CD4-positive, alpha-beta memory T cell (primary cell): ENCODE measurements at regions not wholly inside any gene's neighbourhood (a gene's known extent, or its start where the extent isn't known, plus 50 kb on each side); places are given as distances from the start of the nearest gene placed in this dataset.

Experiments used
- CTCF ChIA-PET: fragments of 350-600 bp; sonication (Branson Sonifier 250); formaldehyde crosslinking; loops from one replicate; lab custom pipeline; 2021; ENCODE audit warnings: inconsistent platforms; ENCODE audit not compliant: partially characterized antibody; lab: Charles Lee
- POLR2A ChIA-PET: fragments of 350-600 bp; sonication (Branson Sonifier 250); formaldehyde crosslinking; loops from one replicate; lab custom pipeline; 2021; ENCODE audit not compliant: partially characterized antibody; lab: Charles Lee
- DNase-seq, 5 donors: peaks; one replicate each; pipeline versions ENCODE4 v3.0.0 to v3.0.0-alpha.2; 2020 to 2022; ENCODE audit warnings: mixed read lengths in 1 of 5
- H3K27ac ChIP-seq: one replicate; pipeline ENCODE4 v1.7.0; 2013; ENCODE audit warnings: low read depth, low read length
- H3K27me3 ChIP-seq: 2 replicates; pipeline ENCODE4 v1.7.0; 2013; ENCODE audit warnings: mild to moderate bottlenecking, low read length, moderate library complexity; ENCODE audit not compliant: insufficient read depth
- H3K36me3 ChIP-seq: 2 replicates; pipeline ENCODE4 v1.7.0; 2013; ENCODE audit warnings: mild to moderate bottlenecking, low read length, moderate library complexity; ENCODE audit not compliant: insufficient read depth
- H3K4me1 ChIP-seq: 2 replicates; pipeline ENCODE4 v1.7.0; 2013; ENCODE audit warnings: mild to moderate bottlenecking, low read length, moderate library complexity; ENCODE audit not compliant: insufficient read depth
- H3K4me3 ChIP-seq, 2 donors: one replicate each; pipeline ENCODE4 v1.7.0; 2013; ENCODE audit warnings: low read length in 2 of 2, mild to moderate bottlenecking in 1 of 2
- H3K9me3 ChIP-seq, 2 donors: one replicate each; pipeline ENCODE4 v1.7.0; 2013; ENCODE audit warnings: low read length in 2 of 2, control low read depth in 1 of 2; ENCODE audit not compliant: control insufficient read depth in 1 of 2
- H3K27ac Mint-ChIP-seq, 7 donors: one replicate each; pipeline ENCODE4 v1.8.0; 2020 to 2021; ENCODE audit warnings: mixed read lengths in 7 of 7, mild to moderate bottlenecking in 6 of 7, inconsistent platforms in 3 of 7, moderate library complexity in 3 of 7
- H3K27me3 Mint-ChIP-seq, 2 donors: one replicate each; pipeline ENCODE4 v1.8.0; 2020 to 2021; ENCODE audit warnings: mixed read lengths in 2 of 2
- H3K36me3 Mint-ChIP-seq, 2 donors: one replicate each; pipeline ENCODE4 v1.8.0; 2020 to 2021; ENCODE audit warnings: mixed read lengths in 2 of 2, inconsistent platforms in 1 of 2, mild to moderate bottlenecking in 1 of 2
- H3K4me1 Mint-ChIP-seq, 4 donors: one replicate each; pipeline ENCODE4 v1.8.0; 2020 to 2021; ENCODE audit warnings: mixed read lengths in 4 of 4, mild to moderate bottlenecking in 1 of 4
- H3K4me3 Mint-ChIP-seq, 8 donors: one replicate each; pipeline ENCODE4 v1.8.0; 2020 to 2021; ENCODE audit warnings: mixed read lengths in 8 of 8, mild to moderate bottlenecking in 7 of 8, moderate library complexity in 6 of 8, inconsistent platforms in 3 of 8
- H3K9me3 Mint-ChIP-seq, 8 donors: one replicate each; pipeline ENCODE4 v1.8.0; 2020 to 2021; ENCODE audit warnings: mixed read lengths in 8 of 8, mild to moderate bottlenecking in 5 of 8, inconsistent platforms in 3 of 8, moderate library complexity in 1 of 8
- intact Hi-C: fragments of 100-400 bp; cut with micrococcal nuclease; formaldehyde crosslinking; loops from one replicate; pipeline ENCODE4 v1.15.1; 2023

DNA sequence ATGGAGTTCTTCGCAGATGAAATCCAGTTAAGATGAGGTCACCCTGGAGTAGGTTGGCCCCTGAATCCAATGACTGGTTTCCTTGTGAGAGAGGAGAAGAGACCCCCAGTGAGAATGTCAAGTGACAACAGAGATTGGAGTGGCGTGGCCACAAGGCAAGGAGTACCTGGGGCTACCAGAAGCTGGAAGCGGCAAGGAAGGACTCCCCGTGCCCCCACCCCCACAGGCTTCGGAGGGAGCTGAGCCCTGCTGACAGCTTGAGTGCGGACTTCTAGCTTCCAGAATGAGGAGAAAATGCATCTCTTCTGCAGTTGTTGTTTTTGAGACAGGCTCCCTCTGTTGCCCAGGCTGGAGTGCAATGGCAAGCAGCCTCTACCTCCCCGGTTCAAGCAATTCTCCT, 78.0 kb upstream of the HPCAL1 start:
- no peak overlapping the region for H3K27ac ChIP-seq
- H3K9me3 Mint-ChIP-seq: peaks cover 0 to 1% (median 0%) of the 10 kb centered on the region in 8 donors
- H3K27me3 ChIP-seq: no peaks in the 10 kb centered on the region
- H3K4me1 Mint-ChIP-seq: no peaks in the 10 kb centered on the region
- intact Hi-C loops: no loop called here
- ChIA-PET POLR2A (no interaction called here), CTCF (no interaction called here)
- H3K4me1 ChIP-seq: no peaks in the 10 kb centered on the region
- H3K4me3 Mint-ChIP-seq: no peak overlapping the region
- H3K27me3 Mint-ChIP-seq: peaks cover under 1 to 3% of the 10 kb centered on the region in 2 donors
- H3K36me3 Mint-ChIP-seq: no peaks in the 10 kb centered on the region
- no peaks in the 10 kb centered on the region for H3K36me3 ChIP-seq
- no peak overlapping the region for H3K27ac Mint-ChIP-seq
- no peaks in the 10 kb centered on the region for H3K9me3 ChIP-seq
- no peak for DNase-seq
- H3K4me3 ChIP-seq: no peak overlapping the region

GRCh38 chr2:10225291-10226037, 77.2 kb upstream of the HPCAL1 start:
- intact Hi-C loops: no loop called here

GRCh38 chr2:10226038-10226724, 76.5 kb upstream of the HPCAL1 start:
- CTCF ChIA-PET: no interaction called here

More at GRCh38 chr2:10225291-10226037, 77.2 kb upstream of the HPCAL1 start:
- Histone ChIP-seq H3K27me3 (no peaks in the 10 kb centered on the region), H3K9me3 (no peaks in the 10 kb centered on the region), H3K27ac (no peak overlapping the region), H3K36me3 (no peaks in the 10 kb centered on the region), H3K4me1 (no peaks in the 10 kb centered on the region), H3K4me3 (no peak overlapping the region)
- no peak overlapping the region for H3K27ac Mint-ChIP-seq
- H3K27me3 Mint-ChIP-seq: peaks cover 2 to 3% of the 10 kb centered on the region in 2 donors
- POLR2A ChIA-PET: no interaction called here
- H3K9me3 Mint-ChIP-seq: no peaks in the 10 kb centered on the region
- H3K36me3 Mint-ChIP-seq: no peaks in the 10 kb centered on the region
- no peak for DNase-seq
- CTCF ChIA-PET: no interaction called here
- H3K4me1 Mint-ChIP-seq: no peaks in the 10 kb centered on the region
- H3K4me3 Mint-ChIP-seq: no peak overlapping the region

GRCh38 chr2:10228611-10229365, 73.9 kb upstream of the HPCAL1 start:
- no peak for DNase-seq
- no peak overlapping the region for H3K4me3 Mint-ChIP-seq
- H3K36me3 ChIP-seq: no peaks in the 10 kb centered on the region
- no peak overlapping the region for H3K27ac ChIP-seq
- H3K9me3 ChIP-seq: no peaks in the 10 kb centered on the region
- H3K9me3 Mint-ChIP-seq: no peaks in the 10 kb centered on the region
- no peaks in the 10 kb centered on the region for H3K4me1 ChIP-seq
- H3K27ac Mint-ChIP-seq: no peak overlapping the region
- H3K27me3 ChIP-seq: no peaks in the 10 kb centered on the region
- ChIA-PET CTCF (interaction anchor here (0.9 kb wide), 1 partner anchor 103 kb away, joined by 3 read pairs; no protein-coding TSS in a partner anchor), POLR2A (no interaction called here)
- H3K4me1 Mint-ChIP-seq: peaks cover 0 to 8% (median 5%) of the 10 kb centered on the region in 4 donors
- intact Hi-C loops: no loop called here
- no peak overlapping the region for H3K4me3 ChIP-seq
- H3K36me3 Mint-ChIP-seq: no peaks in the 10 kb centered on the region
- peaks cover 2 to 3% of the 10 kb centered on the region in 2 donors for H3K27me3 Mint-ChIP-seq

More at GRCh38 chr2:10226038-10226724, 76.5 kb upstream of the HPCAL1 start:
- Histone ChIP-seq H3K4me1 (no peaks in the 10 kb centered on the region), H3K27me3 (no peaks in the 10 kb centered on the region), H3K4me3 (no peak overlapping the region), H3K9me3 (no peaks in the 10 kb centered on the region), H3K27ac (no peak overlapping the region), H3K36me3 (no peaks in the 10 kb centered on the region)
- POLR2A ChIA-PET: no interaction called here
- H3K4me1 Mint-ChIP-seq: no peaks in the 10 kb centered on the region
- no peak overlapping the region for H3K27ac Mint-ChIP-seq
- no peak for DNase-seq
- H3K27me3 Mint-ChIP-seq: peaks cover 2 to 3% of the 10 kb centered on the region in 2 donors
- no peaks in the 10 kb centered on the region for H3K36me3 Mint-ChIP-seq
- no peaks in the 10 kb centered on the region for H3K9me3 Mint-ChIP-seq
- intact Hi-C loops: no loop called here
- no peak overlapping the region for H3K4me3 Mint-ChIP-seq

DNA sequence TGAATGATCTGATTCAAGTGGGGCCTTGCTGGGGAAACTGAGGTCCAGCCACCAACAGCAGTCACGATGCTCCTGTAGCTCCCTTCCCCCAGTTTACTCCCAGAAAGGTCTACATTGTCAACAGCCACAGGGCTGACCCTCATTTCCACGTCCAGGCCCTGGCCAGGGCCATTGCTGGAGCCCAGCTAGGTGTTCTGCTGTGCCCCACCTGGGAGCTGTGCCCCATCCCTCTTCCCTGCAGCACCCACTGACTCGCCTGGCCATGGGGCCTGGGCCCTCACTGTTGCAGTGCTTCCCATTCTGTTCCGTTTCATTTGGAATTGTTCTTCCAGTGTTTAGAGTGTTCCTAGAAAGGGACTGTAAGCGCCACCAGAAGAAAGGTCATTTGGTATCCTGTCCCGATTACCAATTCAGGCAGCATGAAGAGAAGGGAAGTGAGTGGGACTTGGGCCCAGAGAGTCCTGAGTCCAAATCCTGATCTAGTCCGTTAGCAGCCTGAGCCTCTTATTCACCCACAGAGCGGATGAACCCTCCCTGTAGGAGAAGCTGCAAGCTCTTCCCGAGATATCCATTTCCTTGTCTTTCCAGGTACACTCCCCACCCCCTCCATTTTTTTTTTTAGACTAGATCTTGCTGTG, 73.1 kb upstream of the HPCAL1 start:
- no peak for DNase-seq
- no peak overlapping the region for H3K27ac ChIP-seq
- H3K27ac Mint-ChIP-seq: no peak overlapping the region
- H3K36me3 ChIP-seq: no peaks in the 10 kb centered on the region
- no peak overlapping the region for H3K4me3 ChIP-seq
- ChIA-PET POLR2A (no interaction called here), CTCF (interaction anchor here (0.9 to 1.7 kb wide), 2 partner anchors 104 to 179 kb away, joined by 3 to 4 read pairs; no protein-coding TSS in a partner anchor)
- H3K36me3 Mint-ChIP-seq: no peaks in the 10 kb centered on the region
- H3K4me1 Mint-ChIP-seq: peaks cover 0 to 10% (median 5%) of the 10 kb centered on the region in 4 donors
- peaks cover 2 to 3% of the 10 kb centered on the region in 2 donors for H3K27me3 Mint-ChIP-seq
- H3K9me3 Mint-ChIP-seq: no peaks in the 10 kb centered on the region
- no peaks in the 10 kb centered on the region for H3K4me1 ChIP-seq
- H3K27me3 ChIP-seq: no peaks in the 10 kb centered on the region
- H3K9me3 ChIP-seq: no peaks in the 10 kb centered on the region
- intact Hi-C loops: no loop called here
- H3K4me3 Mint-ChIP-seq: no peak overlapping the region

DNA sequence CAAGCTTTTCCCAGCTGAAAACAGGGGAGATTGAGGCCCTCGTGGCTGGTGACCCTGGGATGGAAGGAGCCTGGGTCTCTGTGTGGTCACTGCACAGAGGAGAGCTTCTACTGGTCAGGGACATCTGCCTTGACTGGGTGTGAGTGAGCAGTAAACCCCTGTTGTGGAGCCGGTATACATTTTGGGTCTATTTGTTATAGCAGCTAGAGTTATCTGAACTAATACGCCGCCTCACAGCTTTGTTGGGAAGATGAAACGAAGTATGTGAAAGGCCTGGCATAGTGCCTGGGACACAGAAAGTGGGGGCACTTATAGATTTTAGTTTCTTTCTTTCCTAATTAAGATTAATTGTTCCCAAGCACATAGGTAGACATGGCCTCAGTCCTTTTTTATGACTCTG, 72.2 kb upstream of the HPCAL1 start:
- CTCF ChIA-PET: interaction anchor here (0.7 to 1.7 kb wide), 4 partner anchors 14 to 416 kb away, joined by 3 to 4 read pairs (median 3); no protein-coding TSS in a partner anchor

More for the DNA sequence above, 72.2 kb upstream of the HPCAL1 start:
- Mint-ChIP-seq H3K27ac (no peak overlapping the region), H3K27me3 (peaks cover 2 to 3% of the 10 kb centered on the region in 2 donors), H3K4me1 (peaks cover 0 to 10% (median 5%) of the 10 kb centered on the region in 4 donors), H3K4me3 (no peak overlapping the region), H3K9me3 (no peaks in the 10 kb centered on the region), H3K36me3 (no peaks in the 10 kb centered on the region)
- Histone ChIP-seq H3K27ac (no peak overlapping the region), H3K27me3 (no peaks in the 10 kb centered on the region), H3K4me3 (no peak overlapping the region), H3K4me1 (no peaks in the 10 kb centered on the region), H3K36me3 (no peaks in the 10 kb centered on the region), H3K9me3 (no peaks in the 10 kb centered on the region)
- POLR2A ChIA-PET: no interaction called here
- intact Hi-C loops: no loop called here
- no peak for DNase-seq
